GM21515 (cell line): ENCODE measurements at regions not wholly inside any gene's neighbourhood (a gene's known extent, or its start where the extent isn't known, plus 50 kb on each side); places are given as distances from the start of the nearest gene placed in this dataset.
A peak's percentile ranks its signal among the peaks of the same experiment; 100 is the strongest.

Experiments
- ATAC-seq: cut with Tn5 transposase; IDR thresholded peaks from one replicate; pipeline ENCODE4 v1.9.1; 2021; ENCODE audit not compliant: unreplicated experiment

DNA sequence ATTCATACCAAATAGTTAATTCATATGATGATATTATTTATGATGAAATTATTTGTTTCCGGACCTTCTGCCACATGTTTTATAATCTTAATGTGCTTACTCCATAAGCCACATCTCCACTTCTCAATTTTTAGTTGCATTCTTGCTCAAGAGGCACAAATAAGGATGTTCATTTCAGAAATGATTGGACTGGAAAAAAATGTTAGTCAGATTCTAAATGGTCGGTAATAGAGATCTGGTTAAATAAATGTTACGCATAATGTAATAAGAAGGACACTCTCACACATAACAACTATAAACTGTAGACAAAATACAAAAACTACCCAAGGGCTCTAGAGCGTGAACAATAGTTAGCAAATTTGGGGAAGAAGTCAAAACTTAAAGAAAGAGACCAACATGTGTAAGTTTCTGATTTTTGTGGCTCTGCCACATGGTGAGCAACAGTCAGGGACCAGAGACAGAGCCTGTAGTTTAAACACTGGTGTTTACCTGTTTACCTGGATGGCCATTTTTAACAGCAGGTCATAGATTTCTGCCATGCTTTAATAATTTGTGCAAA lies 554.3 kb upstream of the CLINT1 start:
- ATAC-seq = no peak

DNA sequence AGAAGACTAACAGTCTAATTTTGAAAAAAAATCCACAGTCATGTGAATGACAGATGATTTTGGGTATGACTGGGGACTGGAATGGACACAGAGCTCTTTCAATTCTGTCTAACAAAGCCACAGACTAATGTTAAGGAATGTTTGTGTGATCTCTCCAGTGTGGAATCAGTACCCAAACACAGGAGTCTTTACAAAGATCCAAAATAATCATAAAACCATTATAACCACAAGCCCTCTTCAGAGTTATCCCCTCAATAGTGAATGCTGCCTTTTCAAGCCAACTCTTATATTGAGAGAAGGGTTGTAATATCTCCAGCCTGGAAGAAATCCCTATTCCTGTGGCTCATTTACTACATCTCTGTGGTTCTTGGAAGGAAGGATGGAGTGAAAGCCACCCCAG lies 552.0 kb upstream of the CLINT1 start:
- no peak for ATAC-seq

DNA sequence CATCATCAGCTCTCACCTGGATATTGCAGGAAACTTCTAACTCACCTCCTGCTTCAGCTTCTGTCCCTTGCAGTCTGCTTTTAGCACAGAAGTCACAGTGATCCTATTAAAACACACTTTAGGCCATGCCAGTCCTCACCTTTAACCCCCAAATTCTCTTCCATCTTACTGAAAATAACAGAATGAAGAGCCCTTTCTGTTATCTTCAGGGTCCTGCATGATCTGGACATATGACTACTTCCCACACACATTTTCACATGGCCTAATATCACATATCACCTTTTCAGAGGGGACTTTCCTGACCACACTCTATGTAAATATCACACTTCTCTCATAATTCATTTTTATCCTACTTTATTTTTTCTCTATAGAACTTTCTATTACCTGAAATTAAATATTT lies 550.6 kb upstream of the CLINT1 start:
- ATAC-seq = no peak

DNA sequence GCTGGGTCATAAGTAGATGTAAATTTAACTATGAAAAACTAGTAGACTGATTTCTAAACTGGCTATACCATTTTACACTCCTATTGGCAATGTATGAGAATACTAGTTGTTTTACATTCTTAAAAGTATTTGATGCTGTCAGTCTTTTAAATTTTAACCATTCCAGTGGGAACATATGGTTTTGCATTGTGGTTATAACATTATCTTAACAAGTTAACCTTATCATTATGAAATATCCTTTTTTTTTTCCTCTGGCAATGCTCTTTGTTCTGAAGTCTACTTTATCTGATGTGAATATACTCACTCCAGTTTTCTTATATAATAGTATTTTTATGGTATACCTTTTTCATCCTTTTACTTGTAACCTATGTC lies 548.9 kb upstream of the CLINT1 start:
- no peak for ATAC-seq

DNA sequence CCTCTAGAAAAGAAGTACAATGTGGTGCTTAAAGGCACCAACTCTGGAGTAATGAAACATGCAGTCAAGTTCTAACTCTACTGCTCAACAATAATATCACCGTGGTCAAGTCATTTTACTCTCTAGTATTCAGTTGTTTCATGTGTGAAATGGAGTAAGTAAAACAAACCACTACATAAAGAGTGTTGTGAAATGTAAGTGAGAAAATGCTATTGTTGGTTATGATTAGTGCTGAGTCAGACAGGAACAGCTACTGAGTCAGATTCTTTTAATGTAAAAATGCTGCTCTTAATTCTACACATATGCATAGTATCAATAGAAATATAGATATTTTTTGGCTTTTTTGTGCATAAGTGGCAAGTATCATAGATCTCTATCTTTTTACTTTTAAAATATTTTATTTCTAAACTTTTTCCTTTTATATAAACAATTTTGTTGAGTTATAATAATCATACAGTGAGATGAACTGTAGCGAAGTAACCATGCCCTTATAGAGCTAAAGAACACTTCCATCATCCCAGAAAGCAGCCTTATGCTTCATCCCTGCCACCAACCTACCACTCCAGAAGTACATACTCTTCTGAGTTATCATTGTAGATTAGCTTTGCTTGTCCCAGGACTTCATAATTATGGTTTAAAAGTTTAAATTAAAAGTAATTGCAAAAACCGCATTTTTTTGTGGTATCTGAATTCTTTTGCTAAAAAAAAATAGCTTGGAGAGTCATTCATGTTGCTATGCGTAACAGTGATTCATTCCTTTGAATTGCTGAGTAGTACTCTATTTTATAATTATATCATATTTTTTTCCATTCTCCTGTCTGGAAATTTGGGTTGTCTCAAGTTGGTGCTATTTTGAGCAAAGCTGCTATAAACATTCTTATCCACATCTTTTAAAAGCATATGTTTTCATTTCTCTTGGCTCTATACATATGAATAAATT lies 548.2 kb upstream of the CLINT1 start:
- ATAC-seq = no peak

DNA sequence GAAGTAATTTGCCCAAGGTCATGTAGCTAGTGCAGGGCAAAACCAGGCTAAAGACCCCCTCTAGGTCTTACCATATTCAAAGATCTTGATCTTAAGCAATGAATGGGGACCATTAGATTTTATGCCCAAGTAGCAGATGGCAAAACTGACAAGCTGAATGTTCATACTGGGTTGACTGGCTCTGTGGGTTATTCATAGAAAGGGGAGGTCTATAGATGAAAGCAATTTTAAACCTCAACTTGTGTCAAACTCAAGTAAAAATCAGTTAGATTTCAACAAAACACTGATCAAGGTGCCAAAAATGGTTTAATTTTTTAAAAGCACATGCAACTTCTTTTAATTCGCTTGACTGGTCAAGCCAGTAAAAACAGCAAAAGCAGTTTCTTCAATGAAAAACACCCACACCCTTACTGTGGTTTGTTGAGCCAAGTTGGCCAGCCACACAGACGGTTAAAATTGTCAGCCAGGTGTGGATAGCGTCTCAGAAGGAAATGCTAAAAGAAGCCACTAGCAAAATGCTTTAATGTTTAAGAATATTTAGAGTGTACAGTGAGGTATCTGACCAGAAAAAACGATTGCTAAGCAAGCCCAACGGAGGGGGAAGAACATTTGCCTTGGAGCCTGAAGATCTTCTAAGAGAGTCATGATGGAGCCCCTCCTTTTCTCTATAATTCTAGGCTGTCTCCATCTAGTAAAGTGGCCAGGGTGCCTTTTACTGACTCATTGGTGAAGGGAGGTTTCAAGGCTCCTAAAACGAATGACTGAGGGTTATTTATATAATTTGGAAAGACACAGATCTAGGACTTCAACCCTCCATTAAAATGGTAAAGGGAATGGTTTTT lies 539.6 kb upstream of the CLINT1 start:
- peak; percentile 90 for ATAC-seq

DNA sequence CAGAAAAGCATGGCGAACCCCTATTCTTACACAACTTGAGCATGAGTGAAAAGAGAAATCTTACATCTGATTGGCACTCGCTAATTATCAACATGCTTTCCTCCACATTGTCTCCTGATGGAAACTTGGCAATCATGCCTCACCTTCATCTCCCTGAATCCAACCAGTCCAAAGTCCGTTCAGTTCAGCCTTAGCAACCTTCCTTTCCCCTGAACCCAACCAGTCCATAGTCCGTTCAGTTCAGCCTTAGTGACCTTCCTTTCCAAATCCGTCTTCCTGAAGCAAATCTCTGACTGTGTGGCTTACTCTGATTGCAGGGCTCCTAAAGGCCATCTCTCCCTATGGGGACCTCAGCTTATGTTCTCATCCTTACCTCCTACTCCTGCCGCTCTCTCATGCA lies 538.3 kb upstream of the CLINT1 start:
- no peak for ATAC-seq

DNA sequence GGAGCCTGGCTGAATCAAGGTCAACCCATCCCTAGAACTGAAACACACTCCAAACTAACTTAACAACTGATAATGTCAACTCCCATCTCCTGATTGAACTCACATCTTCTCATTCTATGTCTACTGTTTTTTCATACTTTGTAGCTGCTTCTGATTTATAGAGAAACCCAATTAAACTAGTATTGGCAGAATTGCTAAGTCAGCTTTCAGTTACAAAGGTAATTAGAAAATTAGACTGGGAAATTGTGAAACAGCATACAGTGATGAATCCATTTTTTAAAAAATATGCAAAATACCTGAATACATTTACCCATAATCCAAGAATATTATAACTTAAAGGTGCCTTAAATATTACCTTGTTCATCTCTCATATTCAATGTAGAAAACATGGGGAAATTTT lies 535.2 kb upstream of the CLINT1 start:
- no peak for ATAC-seq

DNA sequence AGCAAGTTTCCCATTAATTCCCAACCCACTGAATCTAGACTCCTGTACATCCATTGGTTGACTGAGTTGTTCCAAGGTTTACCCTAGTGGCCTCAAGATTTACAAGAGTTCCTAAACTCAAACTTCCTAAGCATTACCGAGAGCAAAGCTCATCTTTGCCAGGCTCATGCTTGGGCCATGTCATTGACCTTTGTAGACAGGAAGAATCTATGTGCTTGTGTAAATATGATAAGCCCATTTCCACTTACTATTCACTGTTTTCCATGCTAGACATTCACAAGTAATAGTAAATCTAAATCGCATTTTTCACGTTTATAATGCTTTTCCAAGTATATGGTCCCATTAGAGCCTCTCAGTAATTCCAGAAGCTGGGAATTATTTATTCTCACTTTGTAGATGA lies 534.5 kb upstream of the CLINT1 start:
- ATAC-seq = no peak

DNA sequence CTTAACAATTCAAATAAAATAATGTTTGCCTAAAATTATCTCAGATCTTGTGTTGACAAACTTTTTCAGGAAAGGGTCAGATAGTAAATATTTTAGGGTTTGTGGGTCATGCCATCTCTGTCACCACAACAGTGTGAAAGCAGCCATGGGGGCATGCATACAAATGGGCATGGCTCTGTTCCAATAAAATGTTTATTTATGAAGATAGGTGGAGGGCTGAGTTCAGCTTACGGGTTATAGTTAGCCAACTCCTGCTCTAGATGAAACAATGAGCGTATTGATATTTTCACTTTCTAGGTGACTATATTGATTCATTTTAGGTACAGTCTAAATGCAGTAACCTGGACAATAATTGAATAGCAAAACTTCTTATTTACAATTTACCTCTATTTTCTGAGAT lies 533.8 kb upstream of the CLINT1 start:
- ATAC-seq = no peak

DNA sequence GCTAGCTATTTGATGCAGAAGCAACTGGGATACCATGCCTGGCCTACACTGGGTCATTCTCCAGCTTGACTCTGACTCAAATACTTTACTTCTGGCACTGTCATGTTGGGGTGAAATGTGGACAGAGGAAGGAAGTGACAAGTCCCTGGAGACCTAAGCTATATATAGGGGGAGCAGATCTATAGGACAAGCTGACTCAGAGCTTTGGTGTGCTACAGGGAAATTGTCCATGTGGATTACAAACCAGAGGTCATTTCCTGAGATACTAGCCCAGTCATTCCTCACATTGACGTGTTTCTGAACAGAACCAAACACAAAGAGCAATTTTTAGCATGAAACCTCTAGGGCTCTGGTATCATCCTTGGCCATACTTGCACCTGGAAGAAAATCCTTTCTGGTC lies 531.6 kb upstream of the CLINT1 start:
- ATAC-seq = no peak

DNA sequence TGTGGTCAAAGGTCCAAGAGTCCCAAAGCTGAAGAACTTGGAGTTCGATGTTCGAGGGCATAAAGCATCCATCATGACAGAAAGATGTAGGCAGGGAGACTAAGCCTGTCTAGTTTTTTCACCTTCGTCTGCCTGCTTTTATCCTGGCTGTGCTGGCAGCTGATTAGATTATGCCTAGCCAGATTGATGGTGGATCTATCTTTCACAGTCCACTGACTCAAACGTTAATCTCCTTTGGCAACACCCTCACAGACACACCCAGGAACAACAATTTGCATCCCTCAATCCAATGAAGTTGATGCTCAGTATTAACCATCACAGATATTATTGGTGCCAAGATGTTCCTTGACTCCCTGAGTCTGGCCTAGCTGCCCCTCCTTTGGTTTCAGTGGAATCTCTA lies 530.8 kb upstream of the CLINT1 start:
- ATAC-seq = no peak

DNA sequence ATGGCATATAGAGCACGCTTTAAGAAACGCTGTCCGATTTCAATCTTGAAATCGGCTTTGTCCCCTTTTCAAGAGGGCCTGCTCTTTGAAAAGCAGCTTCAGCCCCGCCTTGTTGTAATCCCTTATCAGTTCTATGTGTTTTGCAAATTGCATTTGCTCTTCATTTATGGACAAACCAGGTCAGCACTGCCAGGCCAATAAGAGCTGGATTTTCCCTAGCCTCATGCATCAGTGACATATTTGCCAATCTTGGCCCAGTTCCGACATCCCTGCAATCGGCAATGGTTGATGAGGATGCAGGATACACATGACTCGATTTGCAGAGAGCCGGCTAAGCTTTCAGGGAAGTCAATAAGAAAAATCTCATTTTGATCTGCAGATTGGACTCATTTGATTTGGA lies 529.1 kb upstream of the CLINT1 start:
- ATAC-seq = no peak

DNA sequence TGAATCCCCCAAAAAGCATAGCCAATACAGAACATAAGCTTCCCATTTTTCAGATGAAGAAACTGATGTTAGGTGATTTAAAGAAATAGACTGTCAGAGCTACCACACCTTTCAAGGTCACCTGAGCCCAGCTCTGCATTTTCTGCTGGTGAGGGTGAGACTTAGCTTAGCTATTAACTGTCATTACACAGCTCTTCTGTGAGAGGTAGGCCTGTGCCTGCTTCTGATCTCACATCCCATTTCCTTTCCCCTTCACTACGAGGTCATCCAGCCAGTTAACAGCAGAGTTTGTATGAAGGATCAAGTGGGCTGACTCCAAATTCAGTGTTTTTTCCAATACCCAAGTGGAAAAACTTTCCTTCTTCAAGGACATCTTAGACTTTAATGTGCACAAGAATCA lies 528.6 kb upstream of the CLINT1 start:
- no peak for ATAC-seq

DNA sequence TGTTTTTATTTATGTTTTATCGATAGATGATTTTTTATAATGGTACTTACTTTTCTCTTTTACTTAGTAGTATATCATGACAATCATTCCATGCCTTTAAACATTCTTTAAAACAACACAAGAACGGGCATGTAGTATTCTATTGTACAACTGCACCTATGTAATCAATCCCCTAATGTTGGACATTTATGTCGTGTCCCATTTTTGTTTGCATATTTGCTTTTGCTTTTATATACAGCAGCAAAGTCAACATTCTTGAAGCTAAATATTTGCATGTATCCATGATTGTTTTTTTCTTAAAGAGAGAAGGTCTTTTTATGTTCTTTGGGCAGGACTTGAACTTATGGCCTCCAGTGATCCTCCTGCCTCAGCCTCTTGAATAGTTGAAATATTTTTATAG lies 527.0 kb upstream of the CLINT1 start:
- no peak for ATAC-seq

DNA sequence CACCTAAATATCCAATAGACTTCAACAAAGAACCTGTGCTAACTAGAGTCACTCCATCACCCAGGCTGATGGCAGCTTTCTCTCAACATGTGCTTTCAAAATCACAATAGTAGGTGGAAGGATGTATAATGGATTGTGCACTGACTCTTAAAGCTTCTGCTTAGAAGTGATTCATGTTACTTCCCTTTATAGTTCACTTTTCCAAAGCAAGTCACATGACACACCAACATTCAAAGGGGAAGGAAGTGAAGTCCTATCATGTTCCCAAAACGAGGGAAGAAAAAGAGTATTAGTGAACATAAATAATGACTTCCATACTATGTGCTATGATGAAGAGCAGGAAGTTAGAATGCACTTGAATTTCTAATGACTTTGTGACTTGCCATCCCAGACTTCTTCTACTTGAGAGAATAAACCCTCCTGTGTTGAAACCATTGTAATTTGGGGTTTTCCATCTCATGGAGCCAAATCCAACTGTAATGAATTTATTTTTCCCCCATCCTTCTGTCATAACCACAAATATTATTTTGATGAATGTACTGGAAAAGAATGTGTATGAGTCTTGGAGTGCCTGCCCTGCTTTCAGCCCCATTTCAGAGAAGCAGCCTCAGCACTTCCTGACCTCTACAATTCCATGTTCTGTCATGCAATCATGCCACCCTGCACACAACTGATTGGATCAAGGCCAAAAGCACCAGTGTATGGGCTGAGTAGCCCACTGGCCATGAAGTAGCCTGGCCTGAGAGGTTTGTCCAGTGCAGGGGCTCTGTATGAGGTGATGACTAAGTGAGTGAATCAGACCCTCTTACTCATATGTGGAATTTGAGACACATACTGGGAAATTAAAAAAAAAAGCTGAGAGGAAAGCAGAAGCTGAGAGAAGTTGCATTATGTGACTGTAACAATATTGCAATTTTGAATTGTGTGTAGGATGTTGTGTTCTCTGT lies 525.9 kb upstream of the CLINT1 start:
- ATAC-seq = no peak

DNA sequence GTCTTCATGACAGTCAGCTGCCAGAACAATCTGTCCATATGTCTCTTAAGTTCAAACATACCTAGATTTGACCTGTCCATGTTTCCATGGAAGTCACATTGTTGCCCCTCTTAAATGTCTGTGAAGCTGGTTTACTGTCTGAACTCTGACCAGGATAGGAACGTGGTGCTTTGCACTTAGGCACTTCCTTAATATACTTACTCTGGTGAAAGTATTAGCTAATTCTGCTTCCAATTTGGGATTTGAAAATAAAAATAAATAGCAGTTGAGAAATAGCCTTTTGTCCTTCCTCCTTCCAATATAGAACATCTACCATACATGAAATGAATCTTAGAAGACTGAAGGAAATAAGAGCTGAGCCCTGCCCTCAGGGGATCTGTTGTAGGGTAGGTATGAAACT lies 524.5 kb upstream of the CLINT1 start:
- no peak for ATAC-seq

DNA sequence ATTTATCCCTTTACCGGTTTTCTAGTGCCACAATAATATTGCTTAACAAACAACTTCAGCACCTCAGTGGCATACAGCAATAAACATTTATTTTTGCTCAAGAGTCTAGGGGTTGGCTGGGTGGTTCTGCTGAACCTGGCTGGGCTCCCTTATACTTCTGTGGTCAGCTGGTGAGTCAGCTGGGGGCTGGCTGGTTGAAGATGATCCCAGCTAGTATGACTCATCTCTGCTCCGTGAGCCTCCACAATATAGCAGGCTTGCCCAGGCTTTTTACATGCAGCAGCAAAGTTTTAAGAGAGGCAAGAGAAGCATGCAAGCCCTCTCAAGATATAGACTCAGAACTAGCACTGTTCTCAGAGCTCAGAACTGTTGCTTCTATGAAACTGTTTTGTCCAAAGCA lies 523.5 kb upstream of the CLINT1 start:
- peak; percentile 84 for ATAC-seq

DNA sequence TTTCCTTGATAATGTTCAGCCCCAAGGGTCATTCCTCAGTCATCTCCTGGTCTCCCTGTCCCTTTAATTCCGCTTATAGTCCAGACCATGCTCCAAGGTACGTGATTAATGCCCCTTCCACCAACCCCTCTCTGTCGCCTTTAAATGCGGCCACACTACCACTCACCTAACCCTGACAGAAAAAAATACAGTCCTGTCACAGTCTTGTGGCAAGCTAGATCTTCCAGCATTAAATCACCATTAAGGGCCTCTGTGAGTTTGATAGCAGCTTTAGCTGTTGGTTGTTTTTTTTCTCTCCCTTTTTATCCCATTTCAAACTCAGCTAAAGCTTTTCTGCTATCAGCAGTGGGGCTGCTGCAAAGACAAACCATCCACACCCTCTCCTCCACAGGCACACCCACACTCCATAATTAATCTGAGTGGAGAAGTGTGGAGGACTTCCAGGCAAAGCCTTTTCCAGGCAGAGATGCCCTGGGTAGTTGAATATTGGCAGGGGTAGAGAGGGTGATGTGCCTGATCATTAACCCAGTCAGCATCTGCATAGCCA lies 522.7 kb upstream of the CLINT1 start:
- ATAC-seq = no peak

DNA sequence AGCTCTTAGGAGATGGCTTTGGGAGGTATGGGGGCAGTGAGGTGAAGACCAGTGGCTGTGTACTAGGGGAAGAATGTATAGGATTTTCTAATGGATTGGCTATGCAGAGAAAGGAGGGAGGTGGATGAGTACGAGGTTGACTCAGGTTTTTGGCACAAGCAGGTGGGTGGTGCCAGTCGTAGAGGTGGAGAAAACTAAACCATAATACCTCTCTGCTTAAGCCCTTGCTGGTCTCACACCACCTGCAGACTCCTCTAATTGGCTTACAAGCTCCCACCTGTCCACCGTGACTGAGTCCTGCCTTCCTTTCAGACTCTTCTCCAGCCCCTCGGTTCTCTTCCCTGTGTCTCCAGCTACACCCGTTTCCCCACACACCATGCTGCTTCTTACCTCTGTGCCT lies 521.7 kb upstream of the CLINT1 start:
- no peak for ATAC-seq

DNA sequence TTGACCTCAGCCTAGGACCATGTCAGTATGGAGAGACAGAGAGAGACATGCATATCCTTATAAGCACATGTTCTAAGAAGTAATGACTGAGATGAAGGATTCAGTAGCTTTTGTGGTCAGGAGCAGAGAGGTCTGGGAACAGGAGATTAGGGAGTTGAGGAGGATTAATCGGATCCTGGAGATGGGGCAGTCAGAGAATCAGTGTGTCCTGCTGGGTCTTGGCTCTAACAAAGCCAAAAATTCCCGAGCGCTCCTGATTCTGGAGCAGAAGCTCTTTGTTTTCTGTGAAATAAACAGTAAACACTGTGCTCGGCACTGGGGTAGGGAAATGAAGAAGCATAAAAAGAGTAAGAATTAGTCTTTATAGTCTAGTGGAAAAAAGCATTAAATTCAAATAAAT lies 520.0 kb upstream of the CLINT1 start:
- no peak for ATAC-seq
